MM.1S (cell line): ENCODE measurements at regions not wholly inside any gene's neighbourhood (a gene's known extent, or its start where the extent isn't known, plus 50 kb on each side); places are given as distances from the start of the nearest gene placed in this dataset.

ENCODE experiments used
- DNase-seq: peaks from one replicate; pipeline ENCODE4 v3.0.0-alpha.2; 2015
- H2AFZ ChIP-seq: fragments of 300-600 bp; sonication (generic); 2 replicates; pipeline ENCODE4 v1.6.0; 2016; ENCODE audit warnings: antibody characterized with exemption, low read length
- H3F3A ChIP-seq: fragments of 300-600 bp; sonication (generic); 2 replicates; pipeline ENCODE4 v1.6.1; 2016; ENCODE audit warnings: mild to moderate bottlenecking, antibody characterized with exemption, low read length, moderate library complexity, mixed read lengths; ENCODE audit not compliant: insufficient read depth
- H3K27ac ChIP-seq: fragments of 300-600 bp; sonication (generic); 2 replicates; pipeline ENCODE4 v1.5.1; 2016; ENCODE audit warnings: mild to moderate bottlenecking, low read length
- H3K27me3 ChIP-seq: fragments of 300-600 bp; sonication (generic); replicated peaks from 2 replicates; pipeline ENCODE4 v1.6.0; 2016; ENCODE audit warnings: low read length; ENCODE audit not compliant: insufficient read depth
- H3K36me3 ChIP-seq: fragments of 300-600 bp; sonication (generic); replicated peaks from 2 replicates; pipeline ENCODE4 v1.6.1; 2016; ENCODE audit warnings: mild to moderate bottlenecking, low read length, mixed read lengths; ENCODE audit not compliant: insufficient read depth
- H3K4me1 ChIP-seq: fragments of 300-600 bp; sonication (generic); 2 replicates; pipeline ENCODE4 v1.6.1; 2016; ENCODE audit warnings: low read length, mixed read lengths
- H3K4me2 ChIP-seq: fragments of 300-600 bp; sonication (generic); 2 replicates; pipeline ENCODE4 v1.6.0; 2016; ENCODE audit warnings: low read depth, low read length
- H3K4me3 ChIP-seq: fragments of 300-600 bp; sonication (generic); 2 replicates; pipeline ENCODE4 v1.5.1; 2016; ENCODE audit warnings: low read length, mixed read lengths
- H3K79me2 ChIP-seq: fragments of 300-600 bp; sonication (generic); 2 replicates; pipeline ENCODE4 v1.6.1; 2016; ENCODE audit warnings: mixed run types, low read length, mixed read lengths
- H3K9ac ChIP-seq: fragments of 300-600 bp; sonication (generic); 2 replicates; pipeline ENCODE4 v1.6.1; 2016; ENCODE audit warnings: low read length, mixed read lengths
- H3K9me2 ChIP-seq: fragments of 300-600 bp; sonication (generic); replicated peaks from 2 replicates; pipeline ENCODE4 v1.6.1; 2016; ENCODE audit warnings: mild to moderate bottlenecking, low read length, mixed read lengths; ENCODE audit not compliant: insufficient read depth
- H3K9me3 ChIP-seq: fragments of 300-600 bp; sonication (generic); replicated peaks from 2 replicates; pipeline ENCODE4 v1.6.1; 2016; ENCODE audit warnings: mild to moderate bottlenecking, low read length, mixed read lengths; ENCODE audit not compliant: insufficient read depth
- H4K20me1 ChIP-seq: fragments of 300-600 bp; sonication (generic); 2 replicates; pipeline ENCODE4 v1.6.1; 2016; ENCODE audit warnings: mild to moderate bottlenecking, low read length, moderate library complexity, mixed read lengths; ENCODE audit not compliant: insufficient read depth
- EZH2 ChIP-seq: fragments of 300-600 bp; sonication (generic); optimal IDR thresholded peaks from 2 replicates; pipeline ENCODE3; 2017; ENCODE audit warnings: low read depth, mild to moderate bottlenecking, antibody characterized with exemption, low read length, mixed read lengths
- EZH2phosphoT487 ChIP-seq: fragments of 300-600 bp; sonication (generic); IDR thresholded peaks from 2 replicates; pipeline ENCODE4 v1.6.1; 2018; ENCODE audit warnings: antibody characterized with exemption, low read length
- TF ChIP-seq, protein P1 (sequence below): fragments of 300-600 bp; sonication (generic); IDR thresholded peaks from 2 replicates; pipeline ENCODE4 v1.5.1; 2016; ENCODE audit warnings: antibody characterized with exemption, low read length, mixed read lengths

- Histone ChIP-seq H3K4me1 (no peaks in the 10 kb centered on the region), H3K4me3 (no peak overlapping the region), H3K36me3 (no peaks in the 10 kb centered on the region), H3K9me2 (no peaks in the 10 kb centered on the region), H3K9ac (no peak overlapping the region), H2AFZ (no peak overlapping the region), H3K27ac (no peak overlapping the region), H3K79me2 (no peaks in the 10 kb centered on the region), H3F3A (no peaks in the 10 kb centered on the region), H3K27me3 (no peaks in the 10 kb centered on the region), H3K9me3 (no peaks in the 10 kb centered on the region), H4K20me1 (no peaks in the 10 kb centered on the region), H3K4me2 (no peak overlapping the region)
- DNase-seq, result no peak
- TF ChIP-seq, protein P1, sequence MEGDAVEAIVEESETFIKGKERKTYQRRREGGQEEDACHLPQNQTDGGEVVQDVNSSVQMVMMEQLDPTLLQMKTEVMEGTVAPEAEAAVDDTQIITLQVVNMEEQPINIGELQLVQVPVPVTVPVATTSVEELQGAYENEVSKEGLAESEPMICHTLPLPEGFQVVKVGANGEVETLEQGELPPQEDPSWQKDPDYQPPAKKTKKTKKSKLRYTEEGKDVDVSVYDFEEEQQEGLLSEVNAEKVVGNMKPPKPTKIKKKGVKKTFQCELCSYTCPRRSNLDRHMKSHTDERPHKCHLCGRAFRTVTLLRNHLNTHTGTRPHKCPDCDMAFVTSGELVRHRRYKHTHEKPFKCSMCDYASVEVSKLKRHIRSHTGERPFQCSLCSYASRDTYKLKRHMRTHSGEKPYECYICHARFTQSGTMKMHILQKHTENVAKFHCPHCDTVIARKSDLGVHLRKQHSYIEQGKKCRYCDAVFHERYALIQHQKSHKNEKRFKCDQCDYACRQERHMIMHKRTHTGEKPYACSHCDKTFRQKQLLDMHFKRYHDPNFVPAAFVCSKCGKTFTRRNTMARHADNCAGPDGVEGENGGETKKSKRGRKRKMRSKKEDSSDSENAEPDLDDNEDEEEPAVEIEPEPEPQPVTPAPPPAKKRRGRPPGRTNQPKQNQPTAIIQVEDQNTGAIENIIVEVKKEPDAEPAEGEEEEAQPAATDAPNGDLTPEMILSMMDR, result no peak
- TF ChIP-seq EZH2phosphoT487 (no peak), EZH2 (no peak)
These were observed 98.0 kb downstream of the SPRY2 start for GRCh38 chr13:80242728-80243427.

DNA sequence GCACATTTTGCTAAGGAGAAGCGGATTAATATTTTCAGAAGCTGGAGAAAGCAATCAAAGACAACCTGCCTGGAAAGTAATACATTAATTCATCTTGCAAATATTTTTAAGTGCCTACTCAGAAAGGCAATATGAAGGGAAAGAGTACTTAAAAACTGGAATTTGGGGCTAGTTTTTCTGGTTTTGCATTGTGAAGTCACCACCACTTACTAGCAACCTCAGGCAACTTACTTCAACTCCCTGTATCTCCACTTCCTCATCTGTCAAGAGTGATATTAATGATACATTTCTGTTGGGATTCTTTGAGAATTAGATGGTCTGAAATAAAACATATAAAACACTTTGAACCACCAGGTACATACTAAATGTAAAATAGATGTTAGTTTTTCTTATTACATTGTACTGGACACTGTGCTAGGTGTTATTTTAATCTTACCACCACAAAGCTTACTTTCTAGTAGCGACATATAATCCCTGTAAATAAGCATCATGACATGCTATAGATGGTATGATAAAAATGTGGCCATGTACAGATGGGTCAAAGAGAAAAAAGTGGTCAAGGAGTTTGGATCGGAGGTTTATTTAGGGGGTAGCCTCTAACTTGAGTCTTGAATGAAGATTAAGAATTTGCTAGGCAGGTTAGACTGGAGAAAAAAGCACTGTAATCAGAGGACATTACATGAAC is 101.2 kb downstream of the SPRY2 start:
- Histone ChIP-seq H3K9me3 (no peaks in the 10 kb centered on the region), H2AFZ (no peak overlapping the region), H3K9ac (no peak overlapping the region), H3K4me3 (no peak overlapping the region), H3K9me2 (no peaks in the 10 kb centered on the region), H4K20me1 (no peaks in the 10 kb centered on the region), H3K4me1 (no peaks in the 10 kb centered on the region), H3K79me2 (no peaks in the 10 kb centered on the region), H3K36me3 (no peaks in the 10 kb centered on the region), H3K4me2 (no peak overlapping the region), H3F3A (no peaks in the 10 kb centered on the region), H3K27ac (no peak overlapping the region), H3K27me3 (no peaks in the 10 kb centered on the region)
- TF ChIP-seq EZH2, result no peak
- TF ChIP-seq, protein P1, result no peak
- DNase-seq, result no peak

- Histone ChIP-seq H4K20me1 (no peaks in the 10 kb centered on the region), H3K79me2 (no peaks in the 10 kb centered on the region), H3K27ac (no peak overlapping the region), H3K9me2 (no peaks in the 10 kb centered on the region), H3K4me2 (no peak overlapping the region), H3F3A (no peaks in the 10 kb centered on the region), H3K4me1 (no peaks in the 10 kb centered on the region), H3K9me3 (no peaks in the 10 kb centered on the region), H3K36me3 (no peaks in the 10 kb centered on the region), H3K9ac (no peak overlapping the region), H3K27me3 (no peaks in the 10 kb centered on the region), H2AFZ (no peak overlapping the region), H3K4me3 (no peak overlapping the region)
- no peak for DNase-seq
- TF ChIP-seq, protein P1, result no peak
- TF ChIP-seq EZH2, result no peak
- TF ChIP-seq EZH2phosphoT487, result no peak
These were observed 101.8 kb downstream of the SPRY2 start for GRCh38 chr13:80239116-80239515.
